Tibial artery (tissue), 4 donors: ENCODE measurements at regions not wholly inside any gene's neighbourhood (a gene's known extent, or its start where the extent isn't known, plus 50 kb on each side); places are given as distances from the start of the nearest gene placed in this dataset.

Experiments
- DNase-seq, 2 donors: peaks; one replicate each; pipeline ENCODE4 v3.0.0-alpha.2; 2019
- H3K27ac ChIP-seq, 2 donors: fragments of 200-600 bp; sonication (generic) in 1 of 2; 1 replicate in 1 of 2; 2 replicates in 1 of 2; pipeline ENCODE4 v1.5.1; 2018 to 2019; ENCODE audit warnings: mild to moderate bottlenecking in 1 of 2
- H3K27me3 ChIP-seq, 2 donors: fragments of 200-600 bp; sonication (generic) in 1 of 2; one replicate each; pipeline versions ENCODE4 v1.5.1 to v1.6.0; 2016 to 2019
- H3K36me3 ChIP-seq, 3 donors: fragments of 200-600 bp; sonication (generic) in 2 of 3; one replicate each; pipeline ENCODE4 v1.5.1; 2016 to 2019; ENCODE audit warnings: mild to moderate bottlenecking in 2 of 3
- H3K4me1 ChIP-seq, 4 donors: fragments of 200-600 bp; sonication (generic) in 2 of 4; 1 replicate in 3 of 4; 2 replicates in 1 of 4; pipeline ENCODE4 v1.5.1; 2016 to 2019
- H3K4me3 ChIP-seq, 2 donors: fragments of 200-600 bp; sonication (generic) in 1 of 2; 1 replicate in 1 of 2; 2 replicates in 1 of 2; pipeline ENCODE4 v1.5.1; 2018 to 2019; ENCODE audit warnings: mild to moderate bottlenecking in 2 of 2
- H3K9me3 ChIP-seq, 3 donors: fragments of 200-600 bp; sonication (generic) in 1 of 3; one replicate each; pipeline ENCODE4 v1.5.1; 2016 to 2019
- intact Hi-C: fragments of 100-400 bp; cut with DNase I; formaldehyde crosslinking; loops from one replicate; pipeline ENCODE4 v1.15.0; 2023; ENCODE audit warnings: low total_unique reads
- TF ChIP-seq, protein P1 (sequence below), 2 experiments: fragments of 200-600 bp in 1 of 2; fragments of 450-650 bp in 1 of 2; IDR thresholded peaks; one replicate each; pipeline ENCODE4 v1.5.1; 2017 to 2019; ENCODE audit warnings: antibody characterized with exemption in 2 of 2, mild to moderate bottlenecking in 1 of 2, moderate library complexity in 1 of 2

DNA sequence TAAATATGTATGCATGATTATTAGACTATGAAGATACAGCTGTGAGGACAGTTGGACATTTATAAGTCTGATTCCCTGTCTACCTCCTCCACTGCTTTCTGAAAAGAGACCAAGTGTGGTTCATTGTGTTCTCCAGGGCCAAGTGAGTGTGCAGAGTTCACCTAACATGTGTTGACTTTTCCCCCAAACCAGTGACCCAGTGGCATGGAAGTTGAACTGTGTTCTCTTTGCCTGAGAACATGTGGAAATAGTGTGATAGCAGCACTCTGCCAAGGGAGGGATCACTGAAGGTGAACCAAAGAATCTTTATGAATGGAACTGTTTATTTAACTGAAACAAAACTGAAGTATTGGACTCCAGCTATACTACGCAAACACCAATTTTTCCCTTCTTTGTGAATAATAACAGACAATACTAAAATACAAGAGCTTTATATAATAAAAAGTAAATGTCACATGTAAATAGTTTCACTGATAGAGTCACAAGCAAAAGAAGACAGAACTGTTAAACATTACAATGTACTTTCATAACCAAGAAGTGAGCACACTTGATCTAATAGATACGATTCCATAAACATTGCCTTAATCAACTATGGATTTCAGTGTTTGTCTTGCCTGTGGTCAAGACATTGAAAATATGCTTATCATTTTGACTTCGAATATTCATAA is 200.3 kb upstream of the FUT9 start:
- no peak for DNase-seq
- H3K27me3 ChIP-seq = no peaks in the 10 kb centered on the region
- intact Hi-C loops = no loop called here
- no peaks in the 10 kb centered on the region for H3K36me3 ChIP-seq
- H3K4me3 ChIP-seq = no peak overlapping the region
- H3K4me1 ChIP-seq = no peaks in the 10 kb centered on the region
- no peaks in the 10 kb centered on the region for H3K9me3 ChIP-seq
- H3K27ac ChIP-seq = no peak overlapping the region
- TF ChIP-seq, protein P1, sequence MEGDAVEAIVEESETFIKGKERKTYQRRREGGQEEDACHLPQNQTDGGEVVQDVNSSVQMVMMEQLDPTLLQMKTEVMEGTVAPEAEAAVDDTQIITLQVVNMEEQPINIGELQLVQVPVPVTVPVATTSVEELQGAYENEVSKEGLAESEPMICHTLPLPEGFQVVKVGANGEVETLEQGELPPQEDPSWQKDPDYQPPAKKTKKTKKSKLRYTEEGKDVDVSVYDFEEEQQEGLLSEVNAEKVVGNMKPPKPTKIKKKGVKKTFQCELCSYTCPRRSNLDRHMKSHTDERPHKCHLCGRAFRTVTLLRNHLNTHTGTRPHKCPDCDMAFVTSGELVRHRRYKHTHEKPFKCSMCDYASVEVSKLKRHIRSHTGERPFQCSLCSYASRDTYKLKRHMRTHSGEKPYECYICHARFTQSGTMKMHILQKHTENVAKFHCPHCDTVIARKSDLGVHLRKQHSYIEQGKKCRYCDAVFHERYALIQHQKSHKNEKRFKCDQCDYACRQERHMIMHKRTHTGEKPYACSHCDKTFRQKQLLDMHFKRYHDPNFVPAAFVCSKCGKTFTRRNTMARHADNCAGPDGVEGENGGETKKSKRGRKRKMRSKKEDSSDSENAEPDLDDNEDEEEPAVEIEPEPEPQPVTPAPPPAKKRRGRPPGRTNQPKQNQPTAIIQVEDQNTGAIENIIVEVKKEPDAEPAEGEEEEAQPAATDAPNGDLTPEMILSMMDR (IDR thresholded peaks at IDR 0.05) = no peak

DNA sequence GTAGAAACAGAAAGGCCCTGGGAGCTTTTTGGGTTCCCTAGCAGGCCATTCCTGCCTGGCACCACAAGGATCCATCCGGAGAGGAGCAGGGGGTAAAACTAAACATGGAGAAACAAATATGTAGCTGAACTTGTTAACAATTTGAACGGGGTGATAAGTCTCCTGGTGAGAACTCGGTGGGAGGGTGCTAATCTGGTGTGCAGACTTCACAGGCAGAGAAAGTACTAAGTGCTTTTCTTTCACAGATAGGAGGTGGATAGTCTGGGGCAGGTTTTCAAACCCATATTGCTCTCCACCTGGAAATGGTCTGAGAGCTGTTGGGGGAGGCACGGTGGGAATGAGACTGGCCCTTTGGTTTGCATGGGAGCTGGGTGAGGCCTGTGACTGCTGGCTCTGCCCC is 196.3 kb upstream of the FUT9 start:
- TF ChIP-seq, protein P1 (IDR thresholded peaks at IDR 0.05) = no peak
- Histone ChIP-seq H3K27ac (no peak overlapping the region), H3K36me3 (no peaks in the 10 kb centered on the region), H3K4me3 (no peak overlapping the region), H3K27me3 (no peaks in the 10 kb centered on the region), H3K4me1 (no peaks in the 10 kb centered on the region), H3K9me3 (no peaks in the 10 kb centered on the region)
- DNase-seq = no peak
- intact Hi-C loops = no loop called here

DNA sequence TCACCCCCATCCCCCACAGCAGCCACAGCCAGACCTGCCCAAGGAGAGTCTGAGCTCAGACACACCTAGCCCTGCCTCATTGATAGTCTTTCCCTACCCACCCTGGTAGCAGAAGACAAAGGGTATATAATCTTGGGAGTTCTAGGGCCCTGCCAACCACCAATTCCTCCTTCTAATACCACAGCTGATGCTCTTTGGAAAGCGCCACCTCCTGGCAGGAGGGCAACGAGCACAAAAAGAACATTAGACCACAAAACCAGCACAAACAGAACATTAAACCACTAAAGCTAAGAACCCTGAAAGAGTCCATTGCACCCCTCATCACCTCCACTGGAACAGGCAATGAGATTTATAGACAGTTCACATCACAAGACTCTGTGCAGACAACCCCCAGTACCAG is 195.8 kb upstream of the FUT9 start:
- Histone ChIP-seq H3K27me3 (no peaks in the 10 kb centered on the region), H3K9me3 (no peaks in the 10 kb centered on the region), H3K4me1 (no peaks in the 10 kb centered on the region), H3K27ac (no peak overlapping the region), H3K4me3 (no peak overlapping the region), H3K36me3 (no peaks in the 10 kb centered on the region)
- no peak for DNase-seq
- TF ChIP-seq, protein P1 (IDR thresholded peaks at IDR 0.05) = no peak
- intact Hi-C loops = no loop called here

DNA sequence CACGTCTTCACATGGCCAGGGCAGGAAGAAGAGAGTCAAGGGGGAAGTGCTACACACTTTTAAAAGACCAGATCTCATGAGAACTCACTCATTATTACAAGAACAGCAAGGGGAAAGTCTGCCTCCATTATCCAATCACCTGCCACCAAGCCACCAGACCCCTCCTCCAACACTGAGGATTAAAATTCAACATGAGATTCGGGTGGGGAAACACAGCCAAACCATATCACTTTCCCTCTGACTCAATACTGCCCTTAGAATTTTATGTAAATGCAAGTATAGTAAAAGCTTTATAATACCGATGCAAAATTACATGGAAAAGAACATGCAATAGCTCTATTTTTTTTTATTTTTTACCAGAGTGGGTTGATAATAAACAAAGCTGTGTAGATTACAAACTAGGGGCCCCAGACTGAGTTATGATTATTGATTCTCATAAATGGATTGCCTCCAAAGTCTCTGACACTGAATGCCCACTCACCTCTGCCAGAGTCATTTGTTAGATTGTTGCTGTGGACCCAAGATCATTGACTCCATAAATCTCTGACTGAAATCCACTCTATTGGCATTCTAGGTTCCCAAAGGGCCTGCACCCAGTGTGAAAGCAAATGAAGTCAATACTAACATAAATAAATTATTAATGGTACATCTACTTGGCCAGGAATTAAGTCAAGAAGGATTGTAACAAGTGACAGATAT is 184.8 kb upstream of the FUT9 start:
- H3K4me3 ChIP-seq = no peak overlapping the region
- intact Hi-C loops = no loop called here
- TF ChIP-seq, protein P1 (IDR thresholded peaks at IDR 0.05) = no peak
- H3K27me3 ChIP-seq = no peaks in the 10 kb centered on the region
- H3K9me3 ChIP-seq = no peaks in the 10 kb centered on the region
- H3K27ac ChIP-seq = no peak overlapping the region
- DNase-seq = no peak
- H3K36me3 ChIP-seq = no peaks in the 10 kb centered on the region
- no peaks in the 10 kb centered on the region for H3K4me1 ChIP-seq

DNA sequence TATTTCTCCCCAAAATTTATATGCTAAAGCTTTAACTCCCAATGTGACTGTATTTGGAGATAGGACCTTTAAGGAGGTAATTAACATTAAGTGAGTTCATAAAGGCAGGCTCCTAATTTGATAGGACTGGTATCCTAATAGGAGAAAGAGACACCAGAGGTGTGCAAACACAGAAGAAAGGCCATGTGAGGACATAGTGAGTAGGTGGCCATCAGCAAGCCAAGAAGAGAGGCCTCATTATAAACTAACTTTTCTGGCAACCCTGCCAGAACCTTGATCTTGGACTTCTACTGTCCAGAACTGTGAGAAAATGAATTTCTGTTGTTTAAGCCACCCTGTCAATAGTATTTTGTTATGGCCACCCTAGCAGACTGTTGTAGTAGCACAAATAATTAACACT is 177.9 kb upstream of the FUT9 start:
- intact Hi-C loops = no loop called here
- DNase-seq = no peak
- Histone ChIP-seq H3K27me3 (no peaks in the 10 kb centered on the region), H3K9me3 (no peaks in the 10 kb centered on the region), H3K27ac (no peak overlapping the region), H3K36me3 (no peaks in the 10 kb centered on the region), H3K4me3 (no peak overlapping the region), H3K4me1 (no peaks in the 10 kb centered on the region)
- TF ChIP-seq, protein P1 (IDR thresholded peaks at IDR 0.05) = no peak
